ENCODE measurements at regions not wholly inside any gene's neighbourhood (a gene's known extent, or its start where the extent isn't known, plus 50 kb on each side); places are given as distances from the start of the nearest gene placed in this dataset.

- TF ChIP-seq CTCF (IDR thresholded peaks at IDR 0.05; ENCODE audit: low read depth, low read length), result no peak
- no peak for DNase-seq (ENCODE audit: extremely low read depth, low read depth)
Observed at GRCh38 chr18:4851301-4851976, 345.6 kb downstream of the AKAIN1 start.

- no peak for DNase-seq (ENCODE audit: extremely low read depth, low read depth)
- TF ChIP-seq CTCF (IDR thresholded peaks at IDR 0.05; ENCODE audit: low read depth, low read length), result no peak
Observed at GRCh38 chr18:4847056-4847455, 350.0 kb downstream of the AKAIN1 start.

- DNase-seq (ENCODE audit: extremely low read depth, low read depth), result no peak
- no peak for TF ChIP-seq CTCF (IDR thresholded peaks at IDR 0.05; ENCODE audit: low read depth, low read length)
Observed at GRCh38 chr18:4844320-4844719, 352.7 kb downstream of the AKAIN1 start.

- TF ChIP-seq CTCF (IDR thresholded peaks at IDR 0.05; ENCODE audit: low read depth, low read length), result no peak
- no peak for DNase-seq (ENCODE audit: extremely low read depth, low read depth)
Observed at GRCh38 chr18:4843771-4844170, 353.3 kb downstream of the AKAIN1 start.

GRCh38 chr18:4842751-4843150 is 354.3 kb downstream of the AKAIN1 start:
- no peak for TF ChIP-seq CTCF (IDR thresholded peaks at IDR 0.05; ENCODE audit: low read depth, low read length)
- no peak for DNase-seq (ENCODE audit: extremely low read depth, low read depth)

GRCh38 chr18:4842287-4842686 is 354.8 kb downstream of the AKAIN1 start:
- no peak for DNase-seq (ENCODE audit: extremely low read depth, low read depth)
- no peak for TF ChIP-seq CTCF (IDR thresholded peaks at IDR 0.05; ENCODE audit: low read depth, low read length)

- no peak for TF ChIP-seq CTCF (IDR thresholded peaks at IDR 0.05; ENCODE audit: low read depth, low read length)
- DNase-seq (ENCODE audit: extremely low read depth, low read depth), result no peak
Observed at GRCh38 chr18:4839639-4840038, 357.4 kb downstream of the AKAIN1 start.

All from AG09319 (cell line).